Neural cell (in vitro differentiated cells): ENCODE measurements at regions not wholly inside any gene's neighbourhood (a gene's known extent, or its start where the extent isn't known, plus 50 kb on each side); places are given as distances from the start of the nearest gene placed in this dataset.

Experiments used
- H2AFZ ChIP-seq: fragments of 200-600, 300-800 bp; sonication (generic), shearing (Covaris generic); 2 replicates; pipeline ENCODE4 v1.6.0; 2014; ENCODE audit warnings: low read depth, mild to moderate bottlenecking, antibody characterized with exemption, low read length, moderate library complexity
- H3F3A ChIP-seq: fragments of 200-600 bp; shearing (Covaris generic); 2 replicates; pipeline ENCODE4 v1.6.1; 2016; ENCODE audit warnings: mild to moderate bottlenecking, moderate library complexity, mixed read lengths, antibody characterized with exemption, low read length; ENCODE audit not compliant: insufficient read depth, poor library complexity, severe bottlenecking
- H3K27ac ChIP-seq: fragments of 200-600, 300-800 bp; sonication (generic), shearing (Covaris generic); 2 replicates; pipeline ENCODE4 v1.5.1; 2014; ENCODE audit warnings: mild to moderate bottlenecking, low read length, moderate library complexity
- H3K27me3 ChIP-seq: fragments of 300-800, 200-600 bp; sonication (generic), shearing (Covaris generic); 2 replicates; pipeline ENCODE4 v1.6.0; 2014; ENCODE audit warnings: mild to moderate bottlenecking, low read depth, low read length, moderate library complexity; ENCODE audit not compliant: insufficient read depth
- H3K36me3 ChIP-seq: fragments of 300-800, 200-600 bp; sonication (generic), shearing (Covaris generic); 2 replicates; pipeline ENCODE4 v1.5.1; 2014; ENCODE audit warnings: mild to moderate bottlenecking, antibody characterized with exemption, low read length, moderate library complexity; ENCODE audit not compliant: insufficient read depth
- H3K4me2 ChIP-seq: fragments of 300-800, 200-600 bp; sonication (generic), shearing (Covaris generic); 2 replicates; pipeline ENCODE4 v1.6.0; 2014; ENCODE audit warnings: mild to moderate bottlenecking, low read length
- H3K4me3 ChIP-seq: fragments of 300-800, 200-600 bp; sonication (generic), shearing (Covaris generic); 2 replicates; pipeline ENCODE4 v1.5.1; 2014; ENCODE audit warnings: mild to moderate bottlenecking, low read length, moderate library complexity
- H3K79me2 ChIP-seq: fragments of 200-600 bp; shearing (Covaris generic); replicated peaks from 2 replicates; pipeline ENCODE4 v1.6.0; 2014; ENCODE audit warnings: mild to moderate bottlenecking, low read length, moderate library complexity; ENCODE audit not compliant: insufficient read depth
- H3K9ac ChIP-seq: fragments of 300-800, 200-600 bp; sonication (generic), shearing (Covaris generic); 2 replicates; pipeline ENCODE4 v1.6.1; 2016; ENCODE audit warnings: mild to moderate bottlenecking, low read length, mixed read lengths
- H3K9me2 ChIP-seq: fragments of 200-600 bp; shearing (Covaris generic); 2 replicates; pipeline ENCODE4 v1.6.1; 2016; ENCODE audit warnings: mild to moderate bottlenecking, low read length, mixed read lengths; ENCODE audit not compliant: insufficient read depth
- H3K9me3 ChIP-seq: fragments of 200-600, 300-800 bp; sonication (generic), shearing (Covaris generic); 2 replicates; pipeline ENCODE4 v1.6.1; 2016; ENCODE audit warnings: mild to moderate bottlenecking, mixed run types, low read length, moderate library complexity, mixed read lengths
- H4K20me1 ChIP-seq: fragments of 200-600 bp; shearing (Covaris generic); 2 replicates; pipeline ENCODE4 v1.6.1; 2016; ENCODE audit warnings: mild to moderate bottlenecking, mixed run types; ENCODE audit not compliant: insufficient read depth
- CTCF ChIP-seq: fragments of 450-650 bp; IDR thresholded peaks from 2 replicates; pipeline ENCODE4 v1.5.1; 2014; ENCODE audit warnings: antibody characterized with exemption, mild to moderate bottlenecking, moderate library complexity; ENCODE audit not compliant: poor library complexity, severe bottlenecking
- EP300 ChIP-seq: fragments of 450-650 bp; conservative IDR thresholded peaks from 2 replicates; pipeline ENCODE4 v1.6.1; 2014; ENCODE audit warnings: antibody characterized with exemption, mild to moderate bottlenecking, moderate library complexity; ENCODE audit not compliant: poor library complexity, severe bottlenecking
- EZH2 ChIP-seq: fragments of 200-600, 300-800 bp; shearing (Covaris generic), sonication (generic); IDR thresholded peaks from 2 replicates; pipeline ENCODE4 v1.6.1; 2014; ENCODE audit warnings: antibody characterized with exemption, low read length, borderline replicate concordance, mild to moderate bottlenecking; ENCODE audit not compliant: insufficient read depth, poor library complexity, severe bottlenecking
- MXI1 ChIP-seq: fragments of 450-650 bp; conservative IDR thresholded peaks from 2 replicates; pipeline ENCODE4 v1.6.1; 2014; ENCODE audit warnings: antibody characterized with exemption, mild to moderate bottlenecking; ENCODE audit not compliant: poor library complexity, severe bottlenecking
- POLR2AphosphoS5 ChIP-seq: IDR thresholded peaks from 2 replicates; pipeline ENCODE4 v1.6.1; 2012
- RAD21 ChIP-seq: fragments of 450-650 bp; conservative IDR thresholded peaks from 2 replicates; pipeline ENCODE4 v1.6.1; 2014; ENCODE audit warnings: antibody characterized with exemption, mild to moderate bottlenecking, moderate library complexity
- SMC3 ChIP-seq: fragments of 450-650 bp; conservative IDR thresholded peaks from 2 replicates; pipeline ENCODE4 v1.6.1; 2014; ENCODE audit warnings: antibody characterized with exemption, mild to moderate bottlenecking, moderate library complexity; ENCODE audit not compliant: poor library complexity
- TAF1 ChIP-seq: IDR thresholded peaks from 2 replicates; pipeline ENCODE4 v1.6.1; 2012; ENCODE audit warnings: low read depth
- TF ChIP-seq, protein P1 (sequence below): IDR thresholded peaks from 2 replicates; pipeline ENCODE4 v1.6.1; 2012; ENCODE audit warnings: borderline replicate concordance

DNA sequence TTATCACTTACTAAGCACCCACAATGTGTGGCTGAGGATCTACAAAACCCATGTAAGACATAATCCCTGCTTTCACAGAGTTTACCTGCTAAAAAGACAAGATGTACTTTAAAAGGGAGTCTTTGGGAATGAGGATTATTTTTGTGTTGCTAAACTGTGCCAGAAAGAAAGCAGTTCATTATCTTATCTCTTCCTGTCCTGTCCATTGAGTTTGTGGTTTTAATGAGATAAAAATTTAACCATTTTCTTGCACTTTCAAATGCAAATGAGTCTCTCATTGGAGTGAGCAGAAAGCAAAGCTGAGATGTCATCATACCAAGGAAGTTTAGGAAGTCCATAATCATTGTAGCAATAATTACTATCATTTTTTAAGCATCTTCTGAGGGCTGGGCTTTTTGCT is 231.2 kb upstream of the ADAMTS9 start:
- Histone ChIP-seq H3K9me2 (no peaks in the 10 kb centered on the region), H4K20me1 (no peaks in the 10 kb centered on the region), H3K4me2 (no peak overlapping the region), H3K9me3 (no peaks in the 10 kb centered on the region), H3K79me2 (no peaks in the 10 kb centered on the region), H3K27me3 (no peaks in the 10 kb centered on the region), H3K9ac (no peak overlapping the region), H3F3A (no peaks in the 10 kb centered on the region), H2AFZ (no peak overlapping the region), H3K4me3 (no peak overlapping the region), H3K36me3 (no peaks in the 10 kb centered on the region), H3K27ac (no peak overlapping the region)
- TF ChIP-seq POLR2AphosphoS5 (no peak), RAD21 (no peak), SMC3 (no peak), MXI1 (no peak), EZH2 (no peak), CTCF (no peak), TAF1 (no peak), EP300 (no peak)
- TF ChIP-seq, protein P1, sequence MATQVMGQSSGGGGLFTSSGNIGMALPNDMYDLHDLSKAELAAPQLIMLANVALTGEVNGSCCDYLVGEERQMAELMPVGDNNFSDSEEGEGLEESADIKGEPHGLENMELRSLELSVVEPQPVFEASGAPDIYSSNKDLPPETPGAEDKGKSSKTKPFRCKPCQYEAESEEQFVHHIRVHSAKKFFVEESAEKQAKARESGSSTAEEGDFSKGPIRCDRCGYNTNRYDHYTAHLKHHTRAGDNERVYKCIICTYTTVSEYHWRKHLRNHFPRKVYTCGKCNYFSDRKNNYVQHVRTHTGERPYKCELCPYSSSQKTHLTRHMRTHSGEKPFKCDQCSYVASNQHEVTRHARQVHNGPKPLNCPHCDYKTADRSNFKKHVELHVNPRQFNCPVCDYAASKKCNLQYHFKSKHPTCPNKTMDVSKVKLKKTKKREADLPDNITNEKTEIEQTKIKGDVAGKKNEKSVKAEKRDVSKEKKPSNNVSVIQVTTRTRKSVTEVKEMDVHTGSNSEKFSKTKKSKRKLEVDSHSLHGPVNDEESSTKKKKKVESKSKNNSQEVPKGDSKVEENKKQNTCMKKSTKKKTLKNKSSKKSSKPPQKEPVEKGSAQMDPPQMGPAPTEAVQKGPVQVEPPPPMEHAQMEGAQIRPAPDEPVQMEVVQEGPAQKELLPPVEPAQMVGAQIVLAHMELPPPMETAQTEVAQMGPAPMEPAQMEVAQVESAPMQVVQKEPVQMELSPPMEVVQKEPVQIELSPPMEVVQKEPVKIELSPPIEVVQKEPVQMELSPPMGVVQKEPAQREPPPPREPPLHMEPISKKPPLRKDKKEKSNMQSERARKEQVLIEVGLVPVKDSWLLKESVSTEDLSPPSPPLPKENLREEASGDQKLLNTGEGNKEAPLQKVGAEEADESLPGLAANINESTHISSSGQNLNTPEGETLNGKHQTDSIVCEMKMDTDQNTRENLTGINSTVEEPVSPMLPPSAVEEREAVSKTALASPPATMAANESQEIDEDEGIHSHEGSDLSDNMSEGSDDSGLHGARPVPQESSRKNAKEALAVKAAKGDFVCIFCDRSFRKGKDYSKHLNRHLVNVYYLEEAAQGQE, result no peak

- no peaks in the 10 kb centered on the region for H4K20me1 ChIP-seq
- no peak overlapping the region for H3K9ac ChIP-seq
- no peak overlapping the region for H3K27ac ChIP-seq
- H3F3A ChIP-seq, result no peaks in the 10 kb centered on the region
- TF ChIP-seq RAD21 (no peak), EP300 (no peak), MXI1 (no peak), SMC3 (no peak), CTCF (no peak), TAF1 (no peak), POLR2AphosphoS5 (no peak), EZH2 (no peak)
- TF ChIP-seq, protein P1, result no peak
- no peaks in the 10 kb centered on the region for H3K27me3 ChIP-seq
- no peaks in the 10 kb centered on the region for H3K79me2 ChIP-seq
- H3K4me3 ChIP-seq, result no peak overlapping the region
- H3K9me3 ChIP-seq, result no peaks in the 10 kb centered on the region
- H3K4me2 ChIP-seq, result no peak overlapping the region
- H2AFZ ChIP-seq, result no peak overlapping the region
- H3K36me3 ChIP-seq, result no peaks in the 10 kb centered on the region
- no peaks in the 10 kb centered on the region for H3K9me2 ChIP-seq
Observed at GRCh38 chr3:64917914-64918453, 230.2 kb upstream of the ADAMTS9 start.
